Jurkat, Clone E6-1 (cell line): ENCODE measurements at regions not wholly inside any gene's neighbourhood (a gene's known extent, or its start where the extent isn't known, plus 50 kb on each side); places are given as distances from the start of the nearest gene placed in this dataset.
"Not testable (repeated sequence)": the region's sequence is repeated elsewhere in the genome, so short reads cannot be mapped to it uniquely, and the experiment has no call there.

ENCODE experiments used
- DNase-seq: peaks from one replicate; pipeline ENCODE4 v3.0.0-alpha.2; 2011; ENCODE audit warnings: low read depth, low spot score
- H3K4me3 ChIP-seq: 2 replicates; pipeline ENCODE4 v1.5.1; 2011; ENCODE audit warnings: mild to moderate bottlenecking, low read length, control low read depth, moderate library complexity

DNA sequence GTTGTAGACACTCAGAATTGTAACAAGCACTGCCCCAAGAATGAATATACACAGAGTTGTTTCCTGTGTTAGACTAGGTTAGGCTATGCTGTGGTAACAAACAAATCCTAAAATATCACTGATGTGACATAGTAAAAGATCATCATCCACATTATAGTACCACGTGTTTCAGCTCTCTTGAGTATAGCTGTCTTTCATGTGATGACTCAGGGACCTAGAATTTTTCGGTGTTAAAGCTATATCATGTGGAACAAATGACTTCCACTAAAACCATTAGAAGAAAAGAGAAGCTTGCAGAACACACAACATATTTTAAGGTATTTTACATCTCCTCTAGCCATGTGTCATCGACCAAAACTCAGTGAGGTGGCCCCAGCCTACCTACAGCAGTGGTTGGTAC, 307.9 kb upstream of the RBMS3 start:
- no peak for DNase-seq

DNA sequence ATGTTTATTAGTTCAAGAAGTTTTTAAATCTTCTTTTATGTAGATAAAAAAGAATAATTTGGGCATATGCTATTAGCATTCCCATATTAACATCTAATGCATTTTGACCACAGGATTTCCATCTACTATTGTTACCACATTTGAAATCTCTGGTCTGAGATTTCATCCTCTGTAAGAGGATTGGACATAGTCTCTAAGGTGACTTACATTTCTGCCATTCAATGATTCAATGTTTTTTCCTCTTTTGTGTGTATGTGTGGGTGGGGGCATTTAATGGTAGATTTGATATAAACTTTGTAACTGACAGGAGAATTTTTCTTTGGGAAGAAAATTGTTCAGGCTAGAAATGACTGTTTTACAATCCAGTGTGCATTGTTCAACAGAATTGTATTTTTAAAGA, 307.3 kb upstream of the RBMS3 start:
- DNase-seq: no peak
- H3K4me3 ChIP-seq: no peak overlapping the region

More for the DNA sequence above, 307.9 kb upstream of the RBMS3 start:
- H3K4me3 ChIP-seq: no peak overlapping the region

DNA sequence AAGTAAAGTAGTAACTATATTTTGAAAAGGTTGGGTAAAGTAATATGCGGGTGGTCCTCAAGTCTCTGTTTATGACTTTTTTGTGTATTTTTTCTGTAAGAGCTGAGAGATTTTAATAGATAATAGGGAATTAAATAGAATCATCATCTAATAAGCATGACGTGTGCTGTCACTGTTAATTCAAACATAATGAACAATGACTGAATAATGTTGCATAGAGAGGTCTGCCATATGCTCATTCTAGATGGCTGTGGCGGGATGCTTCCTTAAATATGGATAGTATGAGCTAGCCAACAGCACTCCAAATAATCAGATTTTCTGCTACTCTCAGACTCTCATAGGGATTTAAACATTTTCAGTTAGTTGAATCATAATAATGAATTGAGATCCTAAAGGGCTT, 302.8 kb upstream of the RBMS3 start:
- H3K4me3 ChIP-seq: no peak overlapping the region
- DNase-seq: no peak

DNA sequence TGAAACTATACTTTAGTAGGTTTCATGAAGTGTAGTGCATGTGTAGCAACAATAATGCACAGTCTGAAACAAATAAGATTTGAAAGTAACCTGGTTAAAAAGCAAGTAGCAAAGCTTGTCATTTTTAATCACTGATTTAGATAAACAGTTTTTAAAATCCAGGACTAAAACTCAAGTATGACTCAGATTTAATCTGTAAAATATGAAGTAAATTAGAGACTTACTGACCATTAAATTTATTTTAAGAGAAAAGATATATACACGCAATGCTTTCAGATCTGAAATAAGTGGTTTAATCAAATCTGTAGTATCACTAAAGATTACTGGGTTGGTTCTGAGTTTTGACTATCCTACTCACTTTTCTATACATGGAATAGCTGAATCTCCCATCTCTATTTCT, 300.7 kb upstream of the RBMS3 start:
- no peak overlapping the region for H3K4me3 ChIP-seq
- DNase-seq: no peak

DNA sequence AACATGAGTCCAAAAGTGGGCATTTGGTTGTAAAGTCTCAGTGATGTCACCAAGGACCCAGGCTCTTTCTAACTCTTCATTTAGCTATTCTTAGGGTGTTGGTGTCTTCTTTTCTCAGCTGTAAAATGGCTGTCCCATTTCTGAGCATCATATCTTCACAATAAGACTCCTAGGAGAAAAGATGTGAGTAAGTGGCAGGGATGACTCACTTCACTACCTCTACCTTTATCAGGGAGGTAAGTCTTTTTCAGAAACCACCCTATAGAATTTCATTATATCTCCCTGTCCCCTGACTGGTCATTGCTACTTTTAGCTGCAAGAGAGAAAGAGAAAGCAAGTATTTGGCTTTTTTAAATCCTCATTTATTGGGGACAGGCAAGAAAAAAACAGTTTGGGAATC, 300.2 kb upstream of the RBMS3 start:
- no peak for DNase-seq
- no peak overlapping the region for H3K4me3 ChIP-seq

DNA sequence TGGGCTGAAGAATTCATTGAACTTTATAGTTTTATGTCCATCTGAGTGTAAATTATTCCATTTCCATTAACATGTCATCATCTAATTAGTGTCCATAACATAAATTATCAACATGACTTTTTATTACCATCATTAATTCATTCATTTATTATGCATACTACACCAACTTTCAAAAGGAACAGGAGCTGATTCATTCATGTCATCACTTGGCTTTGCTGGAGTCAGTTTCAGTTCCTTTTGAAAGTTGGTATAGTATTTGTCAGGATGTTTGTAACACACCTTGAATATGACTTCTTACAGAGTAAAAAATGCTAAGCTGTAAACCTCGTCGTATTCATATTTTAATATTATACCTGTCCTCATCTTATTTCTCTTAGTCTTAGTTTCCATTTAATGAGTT, 298.0 kb upstream of the RBMS3 start:
- DNase-seq: no peak
- no peak overlapping the region for H3K4me3 ChIP-seq

DNA sequence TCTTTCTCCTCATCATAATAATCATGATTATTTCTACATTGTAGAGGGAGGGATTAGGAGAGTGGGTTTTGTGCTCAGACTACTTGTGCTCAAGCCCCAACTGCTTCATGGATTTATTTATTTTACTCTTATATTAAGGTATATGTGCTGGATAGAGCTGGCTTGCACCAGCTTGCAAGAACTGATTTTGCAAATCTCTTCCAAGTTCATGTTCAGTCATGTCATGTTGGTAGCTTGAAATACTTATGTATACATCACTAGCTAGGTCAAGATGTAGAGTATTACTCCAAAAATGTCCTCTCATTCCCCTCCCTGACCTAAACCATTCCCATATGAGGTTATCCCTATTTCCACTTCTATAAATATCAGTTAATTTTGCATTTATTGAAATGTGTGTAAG, 293.9 kb upstream of the RBMS3 start:
- DNase-seq: no peak
- H3K4me3 ChIP-seq: no peak overlapping the region

DNA sequence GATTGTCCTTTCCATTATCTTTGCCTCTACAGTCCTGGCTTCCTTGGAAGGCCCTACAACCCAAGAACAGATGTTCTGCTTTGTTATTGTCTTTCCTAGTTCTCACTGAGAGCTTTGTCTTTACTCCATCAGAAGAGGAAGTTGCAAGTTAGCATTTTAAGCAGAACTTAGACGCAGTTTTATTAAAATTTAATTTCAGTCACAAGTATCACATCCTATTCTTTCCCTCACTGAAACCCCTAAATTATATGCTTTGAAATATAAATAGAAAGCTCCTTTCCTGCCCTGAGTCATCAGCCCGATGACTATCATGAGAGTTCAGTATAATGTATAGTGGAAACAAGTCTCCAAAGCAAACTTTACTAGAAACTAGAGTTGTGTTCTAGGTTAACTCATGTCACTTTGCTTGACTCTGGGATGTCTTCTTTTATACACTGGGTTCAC, 291.2 kb upstream of the RBMS3 start:
- no peak overlapping the region for H3K4me3 ChIP-seq
- DNase-seq: no peak

DNA sequence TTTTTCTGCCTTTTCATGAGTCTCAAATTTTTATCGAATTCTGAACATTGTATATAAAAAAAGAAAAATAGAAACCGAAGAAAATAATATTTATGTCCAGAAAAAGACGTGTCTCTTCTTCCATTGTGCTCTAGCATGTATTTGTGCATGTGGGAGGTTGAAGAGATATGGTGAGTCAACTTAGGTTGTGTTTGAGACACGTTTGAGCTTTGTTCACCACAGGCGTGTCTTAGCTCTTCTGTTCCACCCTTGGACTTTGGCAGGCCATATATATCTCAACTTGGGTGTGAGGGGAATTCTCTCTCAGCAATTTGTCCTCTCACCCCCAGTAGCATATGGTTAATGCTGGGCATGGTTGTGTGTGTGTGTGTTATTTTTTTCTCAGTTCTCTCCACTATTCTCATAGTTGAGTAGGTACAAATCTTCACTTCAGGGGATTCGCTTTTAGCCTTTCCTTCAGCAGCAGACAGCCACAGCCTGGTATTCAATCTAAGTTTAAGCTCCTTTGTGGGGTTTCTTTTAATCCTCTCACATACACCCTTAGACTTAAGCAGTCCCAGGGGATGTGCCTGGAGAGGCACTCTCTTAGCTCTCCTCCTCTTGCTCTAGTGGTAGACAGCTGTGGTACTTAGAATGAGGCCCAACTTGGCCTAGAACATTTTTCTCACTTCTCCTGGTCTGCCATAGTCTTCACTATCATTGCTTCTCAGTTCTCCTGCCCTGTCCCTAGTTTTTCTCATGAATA, 286.5 kb upstream of the RBMS3 start:
- H3K4me3 ChIP-seq: no peak overlapping the region
- DNase-seq: no peak

DNA sequence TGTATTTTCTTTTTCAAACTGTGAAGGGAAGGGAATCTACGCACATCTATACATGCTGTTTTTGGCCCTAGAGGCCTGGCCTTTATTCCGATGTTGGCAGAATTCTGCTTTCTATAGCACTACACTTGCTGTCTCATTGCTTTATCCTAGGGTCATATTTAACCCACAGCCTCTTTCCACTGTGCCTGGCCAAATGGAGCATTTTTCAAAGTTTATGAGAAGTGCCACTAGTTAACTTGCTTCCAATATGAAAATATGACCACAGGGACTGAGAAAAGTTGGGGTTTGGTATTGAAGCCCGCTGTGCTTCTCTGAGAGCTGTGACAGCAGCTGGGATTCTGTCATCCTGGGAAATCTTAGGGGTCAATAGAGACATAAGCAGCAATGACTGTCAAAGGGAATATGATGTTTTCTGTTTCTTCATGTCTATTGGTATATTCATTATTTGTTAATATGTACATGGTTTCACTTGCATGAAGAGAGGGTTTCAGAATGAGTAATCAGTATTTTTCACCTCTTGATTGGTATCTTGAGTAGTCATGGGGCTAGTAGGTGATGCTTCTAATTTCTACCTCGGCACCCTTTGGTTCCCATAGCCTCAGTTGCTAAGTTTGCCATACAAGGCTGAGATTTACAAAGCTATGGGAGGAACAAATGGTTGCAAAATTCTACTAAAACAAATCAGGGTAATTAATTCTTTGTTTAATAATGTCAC, 275.8 kb upstream of the RBMS3 start:
- no peak overlapping the region for H3K4me3 ChIP-seq
- DNase-seq: no peak

DNA sequence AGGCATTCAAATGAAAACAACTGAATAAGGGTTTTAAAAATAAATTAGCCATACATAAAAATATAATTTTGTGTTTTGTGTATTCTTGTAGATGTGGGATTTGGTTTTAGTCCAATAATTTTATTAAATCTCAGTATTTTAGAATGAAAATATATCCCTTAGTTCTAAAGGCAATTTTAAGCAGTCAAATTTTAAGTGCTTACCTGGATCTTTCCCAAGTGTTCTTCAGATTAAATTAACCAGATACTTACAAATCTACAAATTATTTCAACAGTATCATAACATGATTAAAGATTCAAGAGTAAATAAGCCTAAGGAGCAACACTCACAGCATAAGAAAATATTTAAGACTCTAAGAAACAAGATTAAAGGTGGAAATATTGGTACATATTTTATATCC, 275.0 kb upstream of the RBMS3 start:
- H3K4me3 ChIP-seq: no peak overlapping the region
- DNase-seq: no peak

DNA sequence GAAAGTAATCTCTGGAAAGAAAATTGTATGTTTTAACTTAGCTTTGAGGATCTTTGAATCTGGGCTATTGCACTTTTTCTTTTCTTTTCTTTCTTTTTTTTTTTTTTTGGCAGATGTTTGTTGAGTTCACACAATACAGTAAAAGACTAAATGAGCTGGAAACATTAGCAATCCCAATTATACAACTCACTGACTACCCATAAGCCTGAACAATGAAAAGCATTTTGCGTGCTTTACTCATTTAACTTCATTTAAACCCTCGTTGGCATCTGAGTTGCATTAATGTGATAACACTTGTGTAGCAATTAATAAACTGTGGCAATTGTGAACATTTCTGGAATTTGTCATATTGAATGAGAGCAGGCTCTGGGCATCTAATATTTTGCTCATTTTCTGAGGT, 269.4 kb upstream of the RBMS3 start:
- no peak overlapping the region for H3K4me3 ChIP-seq
- no peak for DNase-seq

DNA sequence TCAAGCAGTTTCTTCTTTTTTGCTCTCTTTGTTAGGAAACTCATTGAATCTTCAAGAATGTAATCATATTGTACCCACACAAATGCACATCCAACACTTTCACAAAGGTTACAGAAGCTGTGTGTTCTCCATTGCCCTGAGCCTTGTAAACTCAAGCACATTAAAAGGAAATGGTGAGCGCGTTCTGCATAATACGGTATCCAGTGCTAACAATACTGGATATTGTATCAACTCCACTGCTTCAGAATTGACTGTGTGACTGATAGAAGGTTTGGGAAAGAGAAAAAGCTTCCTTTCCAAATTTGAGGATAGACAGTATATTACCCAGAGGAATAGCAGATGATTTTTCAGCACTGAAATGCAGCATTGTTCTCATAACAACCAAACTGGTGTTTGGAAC, 268.9 kb upstream of the RBMS3 start:
- DNase-seq: no peak
- no peak overlapping the region for H3K4me3 ChIP-seq

DNA sequence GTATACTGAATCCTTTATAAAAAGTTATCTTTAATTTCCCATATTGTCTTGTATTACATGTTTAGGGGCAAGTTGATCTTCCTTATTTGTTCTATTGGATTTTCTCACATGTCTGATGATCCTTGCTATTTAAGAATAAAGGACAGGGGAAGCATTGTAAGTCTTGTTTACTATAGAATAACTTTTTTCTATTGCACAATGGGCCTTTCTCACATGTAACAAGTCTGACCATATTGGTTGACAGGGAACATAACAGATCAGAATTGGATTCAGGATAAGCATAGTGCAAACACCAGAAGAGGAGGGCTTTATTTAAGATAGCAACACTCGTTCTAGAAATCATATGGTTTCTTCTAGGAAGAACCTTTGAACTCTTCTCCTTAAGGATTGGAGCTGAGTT, 257.9 kb upstream of the RBMS3 start:
- H3K4me3 ChIP-seq: no peak overlapping the region
- DNase-seq: no peak

DNA sequence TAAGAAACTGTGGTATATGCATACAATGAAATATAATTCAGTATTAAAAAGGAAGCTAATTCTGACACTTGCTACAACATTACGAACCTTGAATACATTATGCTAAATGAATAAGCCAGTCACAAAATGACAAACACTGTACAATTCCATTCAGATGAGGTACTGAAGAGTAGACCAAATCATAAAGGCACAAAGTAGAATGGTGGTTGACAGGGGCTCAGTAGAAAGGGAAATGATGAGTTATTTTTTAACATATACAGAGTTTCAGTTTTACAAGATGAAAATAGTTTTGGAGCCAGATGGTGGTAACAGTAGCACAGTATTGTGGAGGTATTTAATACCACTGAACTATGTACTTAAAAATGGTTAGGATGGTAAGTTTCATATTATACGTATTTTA, 254.6 kb upstream of the RBMS3 start:
- no peak for DNase-seq
- H3K4me3 ChIP-seq: no peak overlapping the region

DNA sequence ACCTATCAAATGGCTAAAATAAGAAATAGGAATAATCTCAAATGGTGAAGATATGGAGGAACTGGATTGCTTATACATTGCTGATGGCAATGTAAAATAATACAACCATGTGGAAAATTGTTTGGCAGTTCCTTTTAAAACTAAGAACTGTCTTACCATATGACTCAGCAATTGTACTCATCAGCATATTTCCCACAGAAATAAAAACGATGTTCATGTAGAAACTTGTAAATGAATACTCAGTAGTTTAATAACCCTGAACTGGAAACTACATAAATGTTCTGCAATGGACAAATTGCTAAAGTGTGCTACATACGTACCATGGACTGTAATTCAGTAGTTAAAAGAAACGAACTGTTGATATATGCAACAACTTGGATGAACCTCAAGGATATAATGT, 253.9 kb upstream of the RBMS3 start:
- no peak for DNase-seq
- no peak overlapping the region for H3K4me3 ChIP-seq

DNA sequence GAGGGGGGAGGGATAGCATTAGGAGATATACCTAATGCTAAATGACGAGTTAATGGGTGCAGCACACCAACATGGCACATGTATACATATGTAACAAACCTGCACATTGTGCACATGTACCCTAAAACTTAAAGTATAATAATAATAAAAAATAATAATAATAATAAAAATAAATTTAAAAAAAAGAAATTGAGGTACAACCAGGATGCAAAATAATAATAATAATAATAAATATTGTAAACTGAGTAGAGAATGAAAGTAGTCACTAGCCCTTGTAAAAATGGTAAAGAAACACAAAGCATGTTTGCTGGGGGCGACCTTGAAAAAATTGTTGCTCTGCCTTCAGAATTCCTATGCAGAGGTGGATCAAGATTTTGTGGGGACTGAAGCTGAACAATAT, 249.7 kb upstream of the RBMS3 start:
- not testable (repeated sequence) for H3K4me3 ChIP-seq, DNase-seq

DNA sequence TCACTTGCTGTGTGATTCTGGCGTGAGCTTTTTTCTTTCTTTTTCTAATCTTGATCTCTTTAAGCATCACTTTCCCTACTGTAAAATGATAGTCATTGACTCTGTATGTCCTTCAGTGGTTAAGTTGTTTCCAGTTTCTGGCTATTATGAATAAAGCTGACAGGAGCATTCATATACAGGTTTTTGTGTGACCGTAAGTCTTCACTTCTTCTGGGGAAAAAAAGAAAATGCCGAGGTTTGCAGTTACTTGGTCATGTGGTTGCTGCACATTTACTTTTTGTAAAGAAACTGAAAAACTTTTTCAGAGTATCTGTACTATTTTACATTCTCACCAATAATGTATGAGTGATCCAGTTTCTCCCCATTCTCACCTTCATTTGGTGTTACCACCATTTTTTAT, 247.4 kb upstream of the RBMS3 start:
- no peak for DNase-seq
- no peak overlapping the region for H3K4me3 ChIP-seq

DNA sequence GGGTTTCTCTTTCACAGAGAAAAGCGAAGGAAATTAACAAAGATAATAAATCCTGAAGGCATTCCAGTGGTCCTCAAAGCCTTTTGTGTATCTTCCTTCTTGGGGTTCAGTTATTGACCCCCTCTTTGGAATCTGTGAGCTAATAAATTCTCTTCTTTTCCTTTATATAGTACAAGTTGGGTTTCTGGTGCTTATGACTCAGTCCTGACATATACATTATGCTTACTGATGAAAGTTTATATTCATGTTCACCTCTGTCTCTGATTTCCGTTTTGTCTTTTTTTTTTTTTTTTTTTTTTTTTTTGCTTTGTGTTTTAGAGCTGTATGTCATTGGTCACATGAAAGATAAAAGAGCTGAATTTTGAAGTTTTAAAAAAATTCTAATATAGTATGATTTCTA, 230.7 kb upstream of the RBMS3 start:
- DNase-seq: no peak
- no peak overlapping the region for H3K4me3 ChIP-seq

DNA sequence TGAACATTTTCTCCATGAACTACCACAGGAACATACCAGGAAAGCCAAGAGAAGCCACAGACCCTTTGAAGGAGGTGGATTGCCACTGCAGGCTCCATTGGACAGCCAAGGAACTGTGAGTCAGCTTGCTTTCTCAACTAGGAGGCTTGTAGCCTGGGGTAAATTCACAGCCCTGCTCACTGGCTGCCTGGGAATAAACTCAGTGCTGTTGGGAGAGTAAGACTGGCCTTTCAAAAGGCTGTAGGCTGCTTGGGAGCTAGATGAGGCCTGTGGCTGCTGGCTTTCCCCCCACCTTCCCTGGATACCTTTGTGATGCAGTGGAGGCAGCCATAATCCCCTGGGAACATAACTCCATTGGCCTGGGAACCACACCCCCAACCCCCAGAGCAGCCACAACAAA, 223.5 kb upstream of the RBMS3 start:
- H3K4me3 ChIP-seq: no peak overlapping the region
- DNase-seq: no peak

DNA sequence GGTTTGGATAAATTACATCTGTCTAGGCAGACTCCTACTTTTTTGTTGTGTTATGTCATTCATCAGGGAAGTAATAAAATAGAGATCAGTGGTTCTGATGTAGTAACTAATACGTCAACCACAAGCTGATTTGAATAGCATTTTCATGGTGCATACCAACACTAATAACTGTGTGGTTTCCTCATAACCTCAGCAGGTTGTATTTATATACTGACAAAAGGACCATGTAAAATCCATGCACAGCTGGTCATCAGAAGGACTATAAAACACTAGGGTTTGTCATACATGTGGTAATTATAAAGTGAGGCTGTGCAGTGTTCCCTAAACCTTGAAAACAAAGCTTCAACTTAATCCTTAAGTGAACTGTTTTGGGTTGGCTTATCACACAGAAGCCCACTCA, 216.8 kb upstream of the RBMS3 start:
- no peak overlapping the region for H3K4me3 ChIP-seq
- DNase-seq: no peak
